Cardiac septum (tissue), 1 donor: ENCODE measurements at regions not wholly inside any gene's neighbourhood (a gene's known extent, or its start where the extent isn't known, plus 50 kb on each side); places are given as distances from the start of the nearest gene placed in this dataset.

Source experiments
- DNase-seq: peaks from one replicate; pipeline ENCODE4 v3.0.0-alpha.2; 2020; ENCODE audit warnings: low spot score
- intact Hi-C: fragments of 100-400 bp; cut with DNase I; formaldehyde crosslinking; loops from one replicate; pipeline ENCODE4 v1.14.0; 2022
- donor health status: DM: no; HTN: no; CAD: no.

- DNase-seq: no peak
- intact Hi-C loops: no loop called here
Observed at GRCh38 chr2:104025295-104025694, 828.6 kb upstream of the POU3F3 start.

GRCh38 chr2:104026725-104027124, 827.2 kb upstream of the POU3F3 start:
- no peak for DNase-seq
- intact Hi-C loops: no loop called here

GRCh38 chr2:104027321-104027720, 826.6 kb upstream of the POU3F3 start:
- DNase-seq: no peak

GRCh38 chr2:104028061-104028460, 825.9 kb upstream of the POU3F3 start:
- DNase-seq: no peak
- intact Hi-C loops: no loop called here

More at GRCh38 chr2:104027321-104027720, 826.6 kb upstream of the POU3F3 start:
- intact Hi-C loops: no loop called here

GRCh38 chr2:104033399-104033798, 820.5 kb upstream of the POU3F3 start:
- no peak for DNase-seq
- intact Hi-C loops: no loop called here

GRCh38 chr2:104040771-104041170, 813.1 kb upstream of the POU3F3 start:
- intact Hi-C loops: no loop called here
- DNase-seq: no peak

GRCh38 chr2:104041351-104041750, 812.6 kb upstream of the POU3F3 start:
- intact Hi-C loops: no loop called here
- DNase-seq: no peak

- intact Hi-C loops: no loop called here
- DNase-seq: no peak
Observed at GRCh38 chr2:104043864-104044263, 810.1 kb upstream of the POU3F3 start.

GRCh38 chr2:104045071-104045470, 808.8 kb upstream of the POU3F3 start:
- DNase-seq: no peak
- intact Hi-C loops: no loop called here

GRCh38 chr2:104046466-104046865, 807.4 kb upstream of the POU3F3 start:
- intact Hi-C loops: no loop called here
- DNase-seq: no peak

GRCh38 chr2:104047516-104047915, 806.4 kb upstream of the POU3F3 start:
- DNase-seq: no peak
- intact Hi-C loops: no loop called here

GRCh38 chr2:104049438-104049837, 804.5 kb upstream of the POU3F3 start:
- no peak for DNase-seq
- intact Hi-C loops: no loop called here

- DNase-seq: no peak
- intact Hi-C loops: no loop called here
Observed at GRCh38 chr2:104049981-104050380, 803.9 kb upstream of the POU3F3 start.

GRCh38 chr2:104050656-104051242, 803.2 kb upstream of the POU3F3 start:
- intact Hi-C loops: no loop called here
- no peak for DNase-seq

GRCh38 chr2:104051766-104052165, 802.1 kb upstream of the POU3F3 start:
- intact Hi-C loops: no loop called here
- DNase-seq: no peak

GRCh38 chr2:104052356-104052755, 801.6 kb upstream of the POU3F3 start:
- intact Hi-C loops: no loop called here
- DNase-seq: no peak

GRCh38 chr2:104056451-104056850, 797.5 kb upstream of the POU3F3 start:
- DNase-seq: no peak
- intact Hi-C loops: no loop called here

GRCh38 chr2:104068665-104069064, 785.2 kb upstream of the POU3F3 start:
- intact Hi-C loops: no loop called here
- no peak for DNase-seq

- intact Hi-C loops: no loop called here
- DNase-seq: no peak
Observed at GRCh38 chr2:104077573-104077972, 776.3 kb upstream of the POU3F3 start.

- intact Hi-C loops: no loop called here
- DNase-seq: no peak
Observed at GRCh38 chr2:104078431-104079157, 775.3 kb upstream of the POU3F3 start.

- no peak for DNase-seq
- intact Hi-C loops: no loop called here
Observed at GRCh38 chr2:104088745-104089144, 765.2 kb upstream of the POU3F3 start.

- intact Hi-C loops: no loop called here
- DNase-seq: no peak
Observed at GRCh38 chr2:104090407-104090806, 763.5 kb upstream of the POU3F3 start.
